H1 (cell line): ENCODE measurements at regions not wholly inside any gene's neighbourhood (a gene's known extent, or its start where the extent isn't known, plus 50 kb on each side); places are given as distances from the start of the nearest gene placed in this dataset.

ENCODE experiments used
- CTCF ChIA-PET: fragments of 300-600 bp; sonication (Branson Sonifier 250); formaldehyde crosslinking; loops from one replicate; lab custom pipeline; 2021; ENCODE audit not compliant: partially characterized antibody; lab: Charles Lee
- POLR2A ChIA-PET: fragments of 300-600 bp; sonication (Branson Sonifier 250); formaldehyde crosslinking; loops from one replicate; lab custom pipeline; 2021; ENCODE audit warnings: inconsistent platforms; ENCODE audit not compliant: partially characterized antibody; lab: Charles Lee
- DNase-seq, 2 experiments: peaks; one replicate each; pipeline versions ENCODE4 v3.0.0 to v3.0.0-alpha.2; 2010 to 2022; ENCODE audit warnings: low spot score in 2 of 2, low read depth in 1 of 2, mixed read lengths in 1 of 2
- FAIRE-seq: peaks from 2 replicates; lab custom pipeline; 2011; peaks lifted over from hg19 to GRCh38; lab: Jason Lieb, UNC
- H2AFZ ChIP-seq: 2 replicates; pipeline ENCODE4 v1.8.1; 2012; ENCODE audit warnings: low read length, inconsistent platforms
- H2AK5ac ChIP-seq: 2 replicates; pipeline ENCODE4 v1.6.1; 2013; ENCODE audit warnings: low read depth, low read length
- H2BK120ac ChIP-seq: replicated peaks from 2 replicates; pipeline ENCODE3; 2013; ENCODE audit warnings: low read depth, low read length, inconsistent platforms
- H2BK12ac ChIP-seq: 2 replicates; pipeline ENCODE4 v1.6.1; 2013; ENCODE audit warnings: low read depth, low read length
- H2BK15ac ChIP-seq: 2 replicates; pipeline ENCODE4 v1.6.1; 2013; ENCODE audit warnings: low read length
- H2BK20ac ChIP-seq: 2 replicates; pipeline ENCODE4 v1.6.1; 2013; ENCODE audit warnings: low read length
- H2BK5ac ChIP-seq: 2 replicates; pipeline ENCODE4 v1.6.1; 2013; ENCODE audit warnings: low read depth, low read length
- H3K14ac ChIP-seq: 2 replicates; pipeline ENCODE4 v1.6.1; 2013; ENCODE audit warnings: inconsistent platforms; ENCODE audit not compliant: insufficient read length
- H3K18ac ChIP-seq: 2 replicates; pipeline ENCODE4 v1.6.1; 2013; ENCODE audit warnings: low read length; ENCODE audit errors: extremely low read depth
- H3K23ac ChIP-seq: 2 replicates; pipeline ENCODE4 v1.6.1; 2013; ENCODE audit warnings: inconsistent platforms; ENCODE audit not compliant: insufficient read length
- H3K23me2 ChIP-seq: 2 replicates; pipeline ENCODE4 v1.6.1; 2013; ENCODE audit warnings: low read depth, low read length
- H3K27ac ChIP-seq: 2 replicates; pipeline ENCODE4 v1.6.1; 2011; ENCODE audit warnings: low read depth, low read length, inconsistent platforms
- H3K27me3 ChIP-seq, 4 experiments: replicated peaks in 1 of 4; 1 replicate in 1 of 4; 2 replicates in 3 of 4; pipeline versions ENCODE4 v1.6.1 to v1.8.1; 2011 to 2013; ENCODE audit warnings: low read length in 3 of 4, mild to moderate bottlenecking in 3 of 4, inconsistent platforms in 2 of 4, mixed read lengths in 2 of 4, moderate library complexity in 1 of 4; ENCODE audit not compliant: control insufficient read depth in 3 of 4, insufficient read depth in 3 of 4; ENCODE audit errors: extremely low read depth in 1 of 4
- H3K36me3 ChIP-seq, 4 experiments: 2 replicates each; pipeline versions ENCODE4 v1.6.1 to v1.8.1; 2011 to 2013; ENCODE audit warnings: mild to moderate bottlenecking in 4 of 4, low read length in 3 of 4, moderate library complexity in 2 of 4, control low read depth in 1 of 4, inconsistent platforms in 1 of 4; ENCODE audit not compliant: insufficient read depth in 4 of 4, control insufficient read depth in 2 of 4
- H3K4ac ChIP-seq: replicated peaks from 2 replicates; pipeline ENCODE3; 2013; ENCODE audit warnings: low read length, low read depth, mixed read lengths, inconsistent platforms; ENCODE audit not compliant: insufficient read length
- H3K4me1 ChIP-seq, 4 experiments: replicated peaks in 1 of 4; 1 replicate in 1 of 4; 2 replicates in 3 of 4; pipeline versions ENCODE4 v1.6.1 to v1.8.1; 2011 to 2013; ENCODE audit warnings: low read length in 3 of 4, inconsistent platforms in 2 of 4, mixed read lengths in 1 of 4; ENCODE audit not compliant: insufficient read depth in 4 of 4, control insufficient read depth in 3 of 4
- H3K4me2 ChIP-seq, 2 experiments: 2 replicates each; pipeline versions ENCODE4 v1.6.1 to v1.8.1; 2011 to 2013; ENCODE audit warnings: low read depth in 2 of 2, low read length in 2 of 2, control low read depth in 1 of 2, inconsistent platforms in 1 of 2, mild to moderate bottlenecking in 1 of 2; ENCODE audit not compliant: insufficient read depth in 1 of 2
- H3K4me3 ChIP-seq, 4 experiments: fragments of 200-600, 300-600 bp in 1 of 4; sonication (generic), shearing (Covaris generic), sonication (Bioruptor Twin) in 1 of 4; 2 replicates each; pipeline versions ENCODE4 v1.5.1 to v1.8.1; 2011 to 2016; ENCODE audit warnings: low read length in 4 of 4, low read depth in 3 of 4, control low read depth in 2 of 4, inconsistent platforms in 2 of 4, mild to moderate bottlenecking in 2 of 4, mixed read lengths in 1 of 4, moderate library complexity in 1 of 4; ENCODE audit not compliant: insufficient read depth in 2 of 4; ENCODE audit errors: extremely low read depth in 1 of 4
- H3K56ac ChIP-seq: replicated peaks from 2 replicates; pipeline ENCODE3; 2013; ENCODE audit warnings: low read depth, mild to moderate bottlenecking, mixed read lengths, low read length, inconsistent platforms; ENCODE audit not compliant: insufficient read length
- H3K79me1 ChIP-seq: 2 replicates; pipeline ENCODE4 v1.6.1; 2013; ENCODE audit warnings: low read depth, low read length, control low read depth
- H3K79me2 ChIP-seq, 2 experiments: 2 replicates each; pipeline versions ENCODE4 v1.6.1 to v1.8.1; 2012 to 2013; ENCODE audit warnings: low read length in 2 of 2, mild to moderate bottlenecking in 2 of 2, inconsistent platforms in 1 of 2; ENCODE audit not compliant: insufficient read depth in 2 of 2, control insufficient read depth in 1 of 2
- H3K9ac ChIP-seq, 4 experiments: replicated peaks in 1 of 4; 1 replicate in 1 of 4; 2 replicates in 3 of 4; pipeline versions ENCODE4 v1.6.1 to v1.8.1; 2011 to 2013; ENCODE audit warnings: low read depth in 3 of 4, low read length in 3 of 4, control low read depth in 2 of 4, mild to moderate bottlenecking in 2 of 4, moderate library complexity in 2 of 4, inconsistent platforms in 1 of 4; ENCODE audit errors: extremely low read depth in 1 of 4
- H3K9me3 ChIP-seq, 2 experiments: 2 replicates each; pipeline versions ENCODE4 v1.6.1 to v1.8.1; 2012 to 2013; ENCODE audit warnings: mild to moderate bottlenecking in 2 of 2, moderate library complexity in 2 of 2, control low read depth in 1 of 2, inconsistent platforms in 1 of 2, low read depth in 1 of 2, low read length in 1 of 2, mixed read lengths in 1 of 2; ENCODE audit not compliant: insufficient read depth in 2 of 2
- H4K20me1 ChIP-seq, 2 experiments: replicated peaks in 1 of 2; 2 replicates each; pipeline versions ENCODE3 to v1.8.1; 2011 to 2013; ENCODE audit warnings: inconsistent platforms in 2 of 2, low read length in 2 of 2, mild to moderate bottlenecking in 1 of 2; ENCODE audit not compliant: insufficient read depth in 2 of 2, control insufficient read depth in 1 of 2
- H4K5ac ChIP-seq: 2 replicates; pipeline ENCODE4 v1.6.1; 2013; ENCODE audit warnings: low read length, low read depth, mixed read lengths, inconsistent platforms; ENCODE audit not compliant: insufficient read length
- H4K8ac ChIP-seq: 2 replicates; pipeline ENCODE4 v1.8.0; 2013; ENCODE audit warnings: mild to moderate bottlenecking, moderate library complexity, low read length, inconsistent platforms; ENCODE audit not compliant: insufficient read depth; ENCODE audit errors: extremely low read depth
- H4K91ac ChIP-seq: replicated peaks from 2 replicates; pipeline ENCODE3; 2013; ENCODE audit warnings: low read length, mixed read lengths, inconsistent platforms; ENCODE audit not compliant: insufficient read length
- EGR1 ChIP-seq: IDR thresholded peaks from 2 replicates; pipeline ENCODE4 v1.6.1; 2011; ENCODE audit warnings: low read depth, low read length, borderline replicate concordance
- GTF2F1 ChIP-seq: IDR thresholded peaks from 2 replicates; pipeline ENCODE4 v1.6.1; 2012; ENCODE audit warnings: low read depth, low read length, improper control_type of control experiment, borderline replicate concordance
- HDAC6 ChIP-seq: IDR thresholded peaks from one replicate; pipeline ENCODE4 v1.7.1; 2012; ENCODE audit warnings: low read depth, mild to moderate bottlenecking, inconsistent platforms, low read length, moderate library complexity
- MAFK ChIP-seq: IDR thresholded peaks from 2 replicates; pipeline ENCODE4 v1.6.1; 2012; ENCODE audit warnings: low read depth, mild to moderate bottlenecking, improper control_type of control experiment, low read length
- NRF1 ChIP-seq: IDR thresholded peaks from 2 replicates; pipeline ENCODE4 v1.6.1; 2011; ENCODE audit warnings: mild to moderate bottlenecking, low read depth, low read length, improper control_type of control experiment
- PHF8 ChIP-seq: fragments of 200-600 bp; sonication (generic); conservative IDR thresholded peaks from 2 replicates; pipeline ENCODE4 v1.7.1; 2012; ENCODE audit warnings: low read depth, mild to moderate bottlenecking, inconsistent platforms, low read length, moderate library complexity
- RBBP5 ChIP-seq: IDR thresholded peaks from 2 replicates; pipeline ENCODE4 v1.7.1; 2012; ENCODE audit warnings: low read depth, mild to moderate bottlenecking, inconsistent platforms, low read length, moderate library complexity, borderline replicate concordance
- RXRA ChIP-seq: IDR thresholded peaks from 2 replicates; pipeline ENCODE4 v1.6.1; 2011; ENCODE audit warnings: low read depth, mild to moderate bottlenecking, low read length, moderate library complexity; ENCODE audit not compliant: insufficient read depth
- SAP30 ChIP-seq: fragments of 300-600 bp; sonication (generic); IDR thresholded peaks from 2 replicates; pipeline ENCODE4 v1.7.1; 2012; ENCODE audit warnings: low read length, moderate library complexity, mild to moderate bottlenecking, inconsistent platforms; ENCODE audit not compliant: insufficient read depth, insufficient replicate concordance
- SIN3A ChIP-seq, 2 experiments: IDR thresholded peaks in 1 of 2; conservative IDR thresholded peaks in 1 of 2; 2 replicates each; pipeline ENCODE4 v1.6.1; 2011 to 2012; ENCODE audit warnings: low read length in 2 of 2, improper control_type of control experiment in 1 of 2, low read depth in 1 of 2, mild to moderate bottlenecking in 1 of 2
- SP1 ChIP-seq: IDR thresholded peaks from 2 replicates; pipeline ENCODE4 v1.6.1; 2011; ENCODE audit warnings: low read depth, low read length
- SP4 ChIP-seq: IDR thresholded peaks from 2 replicates; pipeline ENCODE4 v1.6.1; 2012; ENCODE audit warnings: low read length, inconsistent platforms
- TBP ChIP-seq: IDR thresholded peaks from 2 replicates; pipeline ENCODE4 v1.6.1; 2011; ENCODE audit warnings: low read depth, low read length, improper control_type of control experiment
- YY1 ChIP-seq: IDR thresholded peaks from 2 replicates; pipeline ENCODE4 v1.6.1; 2011; ENCODE audit warnings: low read depth, mild to moderate bottlenecking, low read length
- WGBS, 2 experiments: shearing (Covaris generic) in 1 of 2; methylation state at CpG; one replicate each; pipeline versions ENCODE4 v1.1.6 to v1.1.7; 2013 to 2015; ENCODE audit warnings: low lambda C conversion rate in 2 of 2, mixed read lengths in 2 of 2, inconsistent platforms in 1 of 2, low coverage in 1 of 2, missing lambda C conversion rate in 1 of 2; ENCODE audit not compliant: insufficient replicate concordance in 2 of 2, insufficient coverage in 1 of 2, insufficient read length in 1 of 2; ENCODE audit errors: extremely low coverage in 1 of 2, missing lambda C conversion rate in 1 of 2; 5-methylcytosine and 5-hydroxymethylcytosine counted together
- TF ChIP-seq, protein P1 (sequence below): IDR thresholded peaks from 2 replicates; pipeline ENCODE4 v1.6.1; 2012; ENCODE audit warnings: inconsistent platforms

DNA sequence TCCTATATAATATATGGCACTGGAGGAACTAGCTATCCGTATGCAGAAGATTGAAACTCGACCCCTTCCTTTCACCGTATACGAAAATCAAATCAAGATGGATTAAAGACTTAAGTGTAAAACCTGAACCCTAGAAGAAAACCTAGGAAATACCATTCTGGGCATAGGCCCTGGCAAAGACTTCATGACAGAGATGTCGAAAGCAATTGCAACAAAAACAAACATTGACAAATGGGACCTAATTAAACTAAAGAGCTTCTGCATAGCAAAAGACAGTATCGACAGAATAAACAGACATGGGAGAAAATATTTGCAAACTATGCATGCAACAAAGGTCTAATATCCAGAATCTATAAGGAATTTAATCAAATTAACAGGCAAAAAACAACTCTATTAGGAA lies 61.4 kb upstream of the HDAC9 start:
- H2BK120ac ChIP-seq: no peak overlapping the region
- no peaks in the 10 kb centered on the region for H3K79me2 ChIP-seq
- no peaks in the 10 kb centered on the region for H4K20me1 ChIP-seq
- no peak overlapping the region for H2BK12ac ChIP-seq
- DNase-seq (no peak), FAIRE-seq (no peak)
- no peak overlapping the region for H3K14ac ChIP-seq
- H4K5ac ChIP-seq: no peak overlapping the region
- no peak overlapping the region for H2BK5ac ChIP-seq
- H3K56ac ChIP-seq: no peak overlapping the region
- H3K79me1 ChIP-seq: no peaks in the 10 kb centered on the region
- no peak overlapping the region for H3K4ac ChIP-seq
- no peak overlapping the region for H2AK5ac ChIP-seq
- H3K4me1 ChIP-seq: no peaks in the 10 kb centered on the region
- WGBS, 2 experiments: 95% methylated on average over 6 of the region's 6 CpGs; no CpG with 5 or more reads in 1 of the 2 experiments
- no peak overlapping the region for H3K4me3 ChIP-seq
- no peak overlapping the region for H2AFZ ChIP-seq
- no peak overlapping the region for H4K91ac ChIP-seq
- no peaks in the 10 kb centered on the region for H3K36me3 ChIP-seq
- no peaks in the 10 kb centered on the region for H3K27me3 ChIP-seq
- H4K8ac ChIP-seq: no peak overlapping the region
- no peaks in the 10 kb centered on the region for H3K9me3 ChIP-seq
- no peak overlapping the region for H3K23ac ChIP-seq
- H3K9ac ChIP-seq: no peak overlapping the region
- H2BK15ac ChIP-seq: no peak overlapping the region
- H2BK20ac ChIP-seq: no peak overlapping the region
- no peak overlapping the region for H3K18ac ChIP-seq
- ChIA-PET CTCF (interaction anchor here (1.0 to 1.3 kb wide), 2 partner anchors 25 to 82 kb away, joined by 3 read pairs; no protein-coding TSS in a partner anchor), POLR2A (no interaction called here)
- H3K27ac ChIP-seq: no peak overlapping the region
- H3K23me2 ChIP-seq: no peaks in the 10 kb centered on the region; the same call in 1 of the 2 replicates
- no peak overlapping the region for H3K4me2 ChIP-seq
- TF ChIP-seq SAP30 (no peak), EGR1 (no peak), SP4 (no peak), SIN3A (conservative IDR thresholded peaks at IDR 0.05 in 1 of 2, IDR thresholded peaks at IDR 0.05 in 1 of 2; ENCODE audit: low read depth in 1 of 2, low read length in 2 of 2) (no peak), PHF8 (no peak), NRF1 (no peak), RXRA (no peak), HDAC6 (no peak), MAFK (no peak), TBP (no peak), RBBP5 (no peak), YY1 (no peak), GTF2F1 (no peak), SP1 (no peak)
- TF ChIP-seq, protein P1, sequence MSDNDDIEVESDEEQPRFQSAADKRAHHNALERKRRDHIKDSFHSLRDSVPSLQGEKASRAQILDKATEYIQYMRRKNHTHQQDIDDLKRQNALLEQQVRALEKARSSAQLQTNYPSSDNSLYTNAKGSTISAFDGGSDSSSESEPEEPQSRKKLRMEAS: no peak
